HL-60 (cell line): ENCODE measurements at regions not wholly inside any gene's neighbourhood (a gene's known extent, or its start where the extent isn't known, plus 50 kb on each side); places are given as distances from the start of the nearest gene placed in this dataset.

Experiments
- DNase-seq, 2 experiments: peaks; one replicate each; pipeline ENCODE4 v3.0.0-alpha.2; 2010 to 2020; ENCODE audit warnings: low read depth in 1 of 2, low spot score in 1 of 2
- H3K27ac ChIP-seq: fragments of 250-450 bp; sonication (Bioruptor Pico); replicated peaks from 2 replicates; pipeline ENCODE4 v1.5.1; 2020; ENCODE audit warnings: mild to moderate bottlenecking, moderate library complexity
- H3K27me3 ChIP-seq: fragments of 250-450 bp; sonication (Bioruptor Pico); 2 replicates; pipeline ENCODE4 v1.5.1; 2021; ENCODE audit warnings: mild to moderate bottlenecking, moderate library complexity; ENCODE audit not compliant: insufficient read depth, poor library complexity, severe bottlenecking
- H3K4me3 ChIP-seq: replicated peaks from 2 replicates; pipeline ENCODE4 v1.5.1; 2011; ENCODE audit warnings: mild to moderate bottlenecking, control low read depth, low read length; ENCODE audit not compliant: insufficient read depth
- GABPA ChIP-seq: IDR thresholded peaks from 2 replicates; pipeline ENCODE4 v1.6.1; 2012; ENCODE audit warnings: low read depth
- POLR2AphosphoS5 ChIP-seq: IDR thresholded peaks from 2 replicates; pipeline ENCODE4 v1.6.1; 2012; ENCODE audit warnings: low read depth
- REST ChIP-seq: IDR thresholded peaks from 2 replicates; pipeline ENCODE4 v1.6.1; 2012; ENCODE audit warnings: low read depth; ENCODE audit not compliant: insufficient replicate concordance
- SPI1 ChIP-seq: IDR thresholded peaks from 2 replicates; pipeline ENCODE4 v1.6.1; 2012; ENCODE audit warnings: low read depth, mild to moderate bottlenecking, borderline replicate concordance
- TF ChIP-seq, protein P1 (sequence below): IDR thresholded peaks from one replicate; pipeline ENCODE4 v1.5.1; 2011; ENCODE audit warnings: low read length, control low read depth, inconsistent platforms; ENCODE audit not compliant: insufficient read depth

GRCh38 chr6:126100386-126100785 lies 114.0 kb downstream of the TRMT11 start:
- Histone ChIP-seq H3K4me3 (no peak overlapping the region), H3K27ac (no peak overlapping the region), H3K27me3 (no peaks in the 10 kb centered on the region)
- DNase-seq = no peak
- TF ChIP-seq GABPA (no peak), SPI1 (no peak), REST (no peak), POLR2AphosphoS5 (no peak)
- TF ChIP-seq, protein P1, sequence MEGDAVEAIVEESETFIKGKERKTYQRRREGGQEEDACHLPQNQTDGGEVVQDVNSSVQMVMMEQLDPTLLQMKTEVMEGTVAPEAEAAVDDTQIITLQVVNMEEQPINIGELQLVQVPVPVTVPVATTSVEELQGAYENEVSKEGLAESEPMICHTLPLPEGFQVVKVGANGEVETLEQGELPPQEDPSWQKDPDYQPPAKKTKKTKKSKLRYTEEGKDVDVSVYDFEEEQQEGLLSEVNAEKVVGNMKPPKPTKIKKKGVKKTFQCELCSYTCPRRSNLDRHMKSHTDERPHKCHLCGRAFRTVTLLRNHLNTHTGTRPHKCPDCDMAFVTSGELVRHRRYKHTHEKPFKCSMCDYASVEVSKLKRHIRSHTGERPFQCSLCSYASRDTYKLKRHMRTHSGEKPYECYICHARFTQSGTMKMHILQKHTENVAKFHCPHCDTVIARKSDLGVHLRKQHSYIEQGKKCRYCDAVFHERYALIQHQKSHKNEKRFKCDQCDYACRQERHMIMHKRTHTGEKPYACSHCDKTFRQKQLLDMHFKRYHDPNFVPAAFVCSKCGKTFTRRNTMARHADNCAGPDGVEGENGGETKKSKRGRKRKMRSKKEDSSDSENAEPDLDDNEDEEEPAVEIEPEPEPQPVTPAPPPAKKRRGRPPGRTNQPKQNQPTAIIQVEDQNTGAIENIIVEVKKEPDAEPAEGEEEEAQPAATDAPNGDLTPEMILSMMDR = no peak

DNA sequence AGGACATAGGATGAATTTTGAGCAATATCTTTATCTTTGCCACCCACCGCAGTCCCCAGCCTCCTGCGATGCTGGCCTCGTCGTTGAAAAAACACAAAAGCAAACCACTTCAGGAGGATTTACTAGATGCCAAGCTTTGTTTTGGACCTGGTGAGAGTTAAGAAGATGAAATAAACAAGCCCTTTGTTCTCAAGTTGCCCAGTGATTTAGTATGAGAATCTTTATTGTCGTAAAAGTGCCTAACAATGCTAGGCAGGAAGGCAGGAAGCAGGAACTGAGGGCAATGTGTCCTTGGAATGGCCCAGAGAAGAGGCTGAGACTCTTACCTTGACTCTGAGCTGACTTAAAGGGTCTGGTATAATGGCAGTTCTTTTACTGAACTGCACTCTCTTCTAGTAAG lies 116.0 kb downstream of the TRMT11 start:
- no peak for TF ChIP-seq POLR2AphosphoS5
- no peak for TF ChIP-seq REST
- TF ChIP-seq GABPA = no peak
- no peak for TF ChIP-seq SPI1
- TF ChIP-seq, protein P1 = no peak
- no peak for DNase-seq
- no peaks in the 10 kb centered on the region for H3K27me3 ChIP-seq
- H3K27ac ChIP-seq = no peak overlapping the region
- no peak overlapping the region for H3K4me3 ChIP-seq

GRCh38 chr6:126103993-126104392 lies 117.7 kb downstream of the TRMT11 start:
- no peak for DNase-seq
- Histone ChIP-seq H3K4me3 (no peak overlapping the region), H3K27me3 (no peaks in the 10 kb centered on the region), H3K27ac (no peak overlapping the region)
- TF ChIP-seq SPI1 = no peak
- no peak for TF ChIP-seq REST
- TF ChIP-seq POLR2AphosphoS5 = no peak
- no peak for TF ChIP-seq GABPA
- TF ChIP-seq, protein P1 = no peak
